GM10266 (cell line): ENCODE measurements at regions not wholly inside any gene's neighbourhood (a gene's known extent, or its start where the extent isn't known, plus 50 kb on each side); places are given as distances from the start of the nearest gene placed in this dataset.

ENCODE experiments used
- DNase-seq: peaks from one replicate; pipeline ENCODE4 v3.0.0; 2012; ENCODE audit errors: extremely low spot score
- TF ChIP-seq, protein P1 (sequence below): IDR thresholded peaks from 2 replicates; pipeline ENCODE4 v1.5.1; 2012; ENCODE audit warnings: mild to moderate bottlenecking, low read depth; ENCODE audit not compliant: control insufficient read depth, insufficient read depth; ENCODE audit errors: missing control alignments

DNA sequence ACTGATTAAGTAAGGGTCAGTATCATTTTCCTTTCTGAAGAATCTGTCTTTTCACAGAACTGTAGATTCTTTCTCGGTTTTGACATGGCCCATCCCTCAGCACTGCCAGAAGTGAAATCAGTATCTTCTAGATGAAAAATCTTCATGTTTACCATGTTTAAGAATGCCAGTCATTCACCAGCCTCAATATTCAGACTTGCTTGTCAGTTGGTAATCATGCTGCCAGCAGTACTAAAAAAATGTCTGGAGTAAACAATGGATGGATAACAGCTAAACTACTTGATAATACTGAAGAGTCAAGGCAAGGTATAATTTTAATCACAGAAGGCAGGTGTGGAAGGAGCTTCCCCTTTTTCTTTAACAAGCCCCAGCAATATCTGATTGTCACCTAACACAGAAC lies 306.8 kb upstream of the DMAC1 start:
- DNase-seq, result no peak
- TF ChIP-seq, protein P1, sequence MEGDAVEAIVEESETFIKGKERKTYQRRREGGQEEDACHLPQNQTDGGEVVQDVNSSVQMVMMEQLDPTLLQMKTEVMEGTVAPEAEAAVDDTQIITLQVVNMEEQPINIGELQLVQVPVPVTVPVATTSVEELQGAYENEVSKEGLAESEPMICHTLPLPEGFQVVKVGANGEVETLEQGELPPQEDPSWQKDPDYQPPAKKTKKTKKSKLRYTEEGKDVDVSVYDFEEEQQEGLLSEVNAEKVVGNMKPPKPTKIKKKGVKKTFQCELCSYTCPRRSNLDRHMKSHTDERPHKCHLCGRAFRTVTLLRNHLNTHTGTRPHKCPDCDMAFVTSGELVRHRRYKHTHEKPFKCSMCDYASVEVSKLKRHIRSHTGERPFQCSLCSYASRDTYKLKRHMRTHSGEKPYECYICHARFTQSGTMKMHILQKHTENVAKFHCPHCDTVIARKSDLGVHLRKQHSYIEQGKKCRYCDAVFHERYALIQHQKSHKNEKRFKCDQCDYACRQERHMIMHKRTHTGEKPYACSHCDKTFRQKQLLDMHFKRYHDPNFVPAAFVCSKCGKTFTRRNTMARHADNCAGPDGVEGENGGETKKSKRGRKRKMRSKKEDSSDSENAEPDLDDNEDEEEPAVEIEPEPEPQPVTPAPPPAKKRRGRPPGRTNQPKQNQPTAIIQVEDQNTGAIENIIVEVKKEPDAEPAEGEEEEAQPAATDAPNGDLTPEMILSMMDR, result no peak

DNA sequence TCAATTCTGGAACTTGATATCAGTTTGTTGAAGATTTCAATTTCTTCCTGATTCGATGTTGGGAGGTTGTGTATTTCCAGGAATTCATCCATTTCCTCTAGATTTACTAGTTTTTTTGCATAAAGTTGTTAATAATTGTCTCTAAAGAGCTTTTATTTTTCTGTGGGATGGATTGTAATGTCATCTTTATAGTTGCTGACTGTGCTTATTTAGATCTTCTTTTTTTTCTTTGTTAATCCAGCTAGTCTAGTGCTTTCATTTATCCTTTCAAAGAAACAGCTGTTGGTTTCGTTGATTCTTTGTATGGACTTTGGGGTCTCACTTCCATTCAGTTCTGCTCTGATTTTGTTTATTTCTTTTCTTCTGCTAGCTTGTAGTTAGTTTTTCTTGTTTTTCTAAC lies 302.0 kb upstream of the DMAC1 start:
- TF ChIP-seq, protein P1, result no peak
- no peak for DNase-seq

DNA sequence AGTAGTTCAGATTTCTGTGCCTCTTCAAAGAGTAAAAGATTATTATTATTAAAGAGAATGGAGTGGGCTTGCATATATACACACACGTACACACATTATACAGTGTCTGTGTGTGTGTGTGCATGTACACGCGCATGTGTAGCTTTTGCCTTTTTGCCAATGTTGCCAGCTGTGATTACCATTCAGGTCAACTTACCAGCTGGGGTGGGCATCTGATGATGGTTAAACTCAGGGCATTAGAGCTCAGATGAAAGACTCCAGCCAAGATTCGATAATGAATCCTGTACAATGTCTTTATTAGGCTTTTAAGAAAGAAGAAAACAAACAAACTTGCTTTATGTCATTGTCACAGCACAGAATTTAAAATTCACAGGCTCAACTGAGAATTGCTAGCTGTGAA lies 296.5 kb upstream of the DMAC1 start:
- DNase-seq, result no peak
- TF ChIP-seq, protein P1, result no peak

DNA sequence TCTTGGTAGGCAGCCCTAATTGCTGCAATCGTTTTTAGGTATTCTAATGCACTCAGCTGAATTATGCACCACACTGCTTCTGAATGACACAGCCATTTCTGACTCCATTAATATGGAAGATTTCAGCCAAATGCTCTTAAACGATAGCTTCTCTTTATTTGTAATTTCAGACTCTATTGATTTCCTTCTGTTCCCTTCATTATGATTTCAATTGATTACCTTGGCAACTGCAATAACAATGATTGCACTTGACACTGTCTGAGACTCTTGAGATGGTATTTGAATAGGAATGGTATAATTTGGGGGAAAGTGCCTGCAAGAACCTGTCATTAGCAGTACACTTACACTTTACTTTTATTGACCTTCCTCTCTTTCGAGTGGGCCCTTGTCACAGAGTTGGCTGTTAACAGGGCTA lies 296.1 kb upstream of the DMAC1 start:
- TF ChIP-seq, protein P1, result no peak
- DNase-seq, result no peak

DNA sequence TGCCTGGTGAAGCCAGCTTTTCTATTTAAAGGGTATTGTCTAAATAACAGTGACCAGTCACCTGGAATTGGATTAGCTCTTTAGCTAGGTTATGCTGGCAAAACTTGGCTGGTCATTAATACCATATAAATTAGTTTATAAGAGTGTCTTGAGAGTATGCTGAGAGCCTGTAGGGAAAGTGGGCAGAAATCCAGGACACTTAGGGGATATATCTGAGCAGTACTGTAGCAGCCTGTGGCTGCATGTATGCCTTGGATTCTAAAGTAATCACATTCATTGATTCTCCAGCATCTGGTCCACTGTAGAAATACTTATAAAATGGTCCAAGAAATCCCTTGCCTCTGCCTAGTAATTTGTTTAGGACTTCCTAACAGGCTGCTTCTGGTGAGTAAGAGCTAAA lies 288.9 kb upstream of the DMAC1 start:
- no peak for DNase-seq
- TF ChIP-seq, protein P1, result no peak

DNA sequence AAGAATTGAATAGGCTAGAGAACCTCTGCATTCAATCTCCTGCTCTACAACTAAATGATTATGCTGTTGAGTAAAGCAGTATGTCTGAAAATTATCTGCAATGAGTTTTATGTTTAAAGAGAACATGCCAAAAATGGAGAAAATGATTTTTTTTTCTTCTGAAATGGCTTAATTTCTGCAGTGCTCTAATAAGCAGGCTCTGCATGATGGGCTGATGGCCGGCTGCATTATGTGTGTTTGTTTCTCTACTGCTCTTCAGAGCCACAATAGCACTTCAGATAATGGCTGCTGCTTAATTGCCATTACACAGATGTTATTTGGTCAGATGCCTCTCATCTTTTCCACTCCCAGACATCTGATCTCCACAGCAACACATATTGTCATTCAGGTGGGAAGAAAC lies 286.4 kb upstream of the DMAC1 start:
- TF ChIP-seq, protein P1, result no peak
- DNase-seq, result no peak

DNA sequence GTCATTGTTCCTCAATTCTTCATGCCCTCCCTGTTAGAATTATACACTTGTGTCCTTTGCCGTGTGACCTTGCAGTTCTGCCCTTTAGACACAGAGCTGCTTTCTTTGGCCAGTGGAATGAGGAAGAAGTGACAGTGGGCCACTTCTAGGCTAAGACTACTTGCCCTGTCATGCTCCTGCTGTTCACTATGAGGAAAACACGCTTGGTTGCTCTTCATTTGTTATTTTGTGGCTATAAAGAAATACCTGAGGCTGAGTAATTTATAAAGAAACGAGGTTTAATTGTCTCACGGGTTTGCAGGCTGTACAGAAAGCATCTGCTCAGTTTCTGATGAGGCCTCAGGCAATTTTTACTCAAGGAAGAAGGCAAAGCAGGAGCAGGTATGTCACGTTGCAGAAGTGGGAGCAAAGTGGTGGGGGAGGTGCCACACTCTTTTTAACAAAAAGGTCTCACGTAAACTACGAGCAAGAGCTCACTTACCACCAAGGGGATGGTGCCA lies 279.1 kb upstream of the DMAC1 start:
- TF ChIP-seq, protein P1, result no peak
- no peak for DNase-seq
